OCI-LY3 (cell line): ENCODE measurements at regions not wholly inside any gene's neighbourhood (a gene's known extent, or its start where the extent isn't known, plus 50 kb on each side); places are given as distances from the start of the nearest gene placed in this dataset.

Experiments used
- H2AFZ ChIP-seq: fragments of 200-600, 300-600 bp; shearing (Covaris generic); 2 replicates; pipeline ENCODE4 v1.6.0; 2014; ENCODE audit warnings: antibody characterized with exemption, low read depth, low read length
- H3K27ac ChIP-seq: fragments of 200-600, 300-600 bp; sonication (generic); 2 replicates; pipeline ENCODE4 v1.5.1; 2014; ENCODE audit warnings: mild to moderate bottlenecking, low read length, moderate library complexity, mixed read lengths
- H3K27me3 ChIP-seq: fragments of 200-600, 300-600 bp; sonication (generic); 2 replicates; pipeline ENCODE4 v1.6.1; 2014; ENCODE audit warnings: low read depth, low read length, mixed read lengths
- H3K36me3 ChIP-seq: fragments of 200-600, 300-600 bp; sonication (generic); replicated peaks from 2 replicates; pipeline ENCODE3; 2014; ENCODE audit warnings: low read depth, low read length, mixed read lengths
- H3K4me1 ChIP-seq: fragments of 300-600, 200-600 bp; sonication (generic); 2 replicates; pipeline ENCODE4 v1.6.1; 2014; ENCODE audit warnings: low read length, mixed read lengths
- H3K4me2 ChIP-seq: fragments of 200-600, 300-600 bp; sonication (generic); 2 replicates; pipeline ENCODE4 v1.6.1; 2014; ENCODE audit warnings: low read length, mixed read lengths
- H3K4me3 ChIP-seq: fragments of 300-600, 200-600 bp; sonication (generic); 2 replicates; pipeline ENCODE4 v1.5.1; 2014; ENCODE audit warnings: antibody characterized with exemption, mild to moderate bottlenecking, low read length, moderate library complexity
- H3K79me2 ChIP-seq: fragments of 300-600, 200-600 bp; shearing (Covaris generic); 2 replicates; pipeline ENCODE4 v1.6.1; 2014; ENCODE audit warnings: mild to moderate bottlenecking, low read length, mixed read lengths
- H3K9ac ChIP-seq: fragments of 300-600, 200-600 bp; shearing (Covaris generic); 2 replicates; pipeline ENCODE4 v1.6.0; 2014; ENCODE audit warnings: mild to moderate bottlenecking, low read length, moderate library complexity
- H3K9me3 ChIP-seq: fragments of 200-600, 300-600 bp; shearing (Covaris generic); 2 replicates; pipeline ENCODE4 v1.6.1; 2014; ENCODE audit warnings: low read length, mixed read lengths; ENCODE audit not compliant: insufficient read depth
- H4K20me1 ChIP-seq: fragments of 200-600, 300-600 bp; sonication (generic); 2 replicates; pipeline ENCODE4 v1.6.1; 2016; ENCODE audit warnings: low read length, mixed read lengths; ENCODE audit not compliant: insufficient read depth
- CTCF ChIP-seq: fragments of 200-600, 300-600 bp; sonication (generic); IDR thresholded peaks from 2 replicates; pipeline ENCODE4 v1.5.1; 2014; ENCODE audit warnings: antibody characterized with exemption, low read length, low read depth
- EZH2phosphoT487 ChIP-seq: fragments of 200-600 bp; shearing (Covaris generic); IDR thresholded peaks from 2 replicates; pipeline ENCODE4 v1.6.1; 2018; ENCODE audit warnings: antibody characterized with exemption, mixed run types, low read depth

GRCh38 chr11:121241343-121242211 is 51.0 kb upstream of the SC5D start:
- Histone ChIP-seq H3K4me2 (no peak overlapping the region), H3K9ac (no peak overlapping the region), H3K4me1 (peaks cover 35% of the 10 kb centered on the region), H2AFZ (peak overlapping the region; percentile 32; the same call in 1 of the 2 replicates), H3K79me2 (no peaks in the 10 kb centered on the region), H3K9me3 (no peaks in the 10 kb centered on the region), H3K4me3 (no peak overlapping the region), H3K36me3 (no peaks in the 10 kb centered on the region), H4K20me1 (no peaks in the 10 kb centered on the region), H3K27me3 (no peaks in the 10 kb centered on the region), H3K27ac (no peak overlapping the region)
- TF ChIP-seq EZH2phosphoT487 (no peak), CTCF (no peak)
